Left hindlimb (tissue), 1 donor: ENCODE measurements at regions not wholly inside any gene's neighbourhood (a gene's known extent, or its start where the extent isn't known, plus 50 kb on each side); places are given as distances from the start of the nearest gene placed in this dataset.
"Not testable (repeated sequence)": the region's sequence is repeated elsewhere in the genome, so short reads cannot be mapped to it uniquely, and the experiment has no call there.

Source experiments
- DNase-seq: peaks from one replicate; pipeline ENCODE4 v3.0.0-alpha.2; 2018

DNA sequence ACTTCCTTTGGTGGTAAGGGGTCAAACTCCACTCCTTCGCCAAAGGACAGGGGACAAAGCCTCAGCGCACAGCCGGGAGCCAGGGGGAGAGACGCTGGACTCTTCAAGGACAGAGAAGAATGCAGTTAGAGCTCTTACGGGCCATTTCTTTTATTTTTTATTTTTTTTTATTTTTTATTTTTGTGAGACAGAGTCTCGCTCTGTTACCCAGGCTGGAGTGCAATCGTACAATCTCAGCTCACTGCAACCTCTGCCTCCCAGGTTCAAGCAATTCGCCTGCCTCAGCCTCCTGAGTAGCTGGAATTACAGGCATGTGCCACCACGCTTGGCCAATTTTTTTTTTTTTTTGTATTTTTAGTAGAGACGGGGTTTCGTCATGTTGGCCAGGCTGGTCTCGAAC is 93.2 kb upstream of the RPH3AL start, which contains the start of gene RFLNB:
Gene RFLNB, minus strand, starts transcription at position 101 of the 400 bp plus-strand sequence.
- DNase-seq: not testable (repeated sequence)

DNA sequence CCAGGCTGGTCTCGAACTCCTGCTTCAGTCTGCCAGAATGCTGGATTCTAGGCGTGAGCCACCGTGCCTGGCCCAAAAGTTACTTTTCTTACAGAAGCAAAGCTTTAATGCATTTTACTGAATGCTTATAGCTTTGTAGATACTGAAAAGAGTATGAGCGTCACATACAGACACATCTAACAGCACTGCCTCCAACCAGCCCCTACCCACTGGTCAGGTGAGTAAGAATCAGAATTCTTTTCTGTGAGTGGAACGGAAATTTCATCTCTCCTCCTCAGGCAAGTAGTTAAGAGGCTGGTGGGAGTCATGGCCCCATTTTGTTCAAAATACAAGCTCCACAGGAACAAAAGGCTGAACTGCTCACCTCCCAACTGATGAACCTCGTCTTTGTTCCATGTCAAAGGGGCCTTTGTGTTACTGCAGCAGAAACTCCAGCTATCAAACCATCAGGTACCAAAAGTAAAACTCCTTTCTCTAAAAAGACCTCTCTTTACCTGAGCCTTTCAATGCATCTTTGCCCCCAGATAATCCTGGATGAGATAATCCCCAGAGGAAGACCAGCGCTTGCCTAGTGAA is 92.4 kb upstream of the RPH3AL start:
- no peak for DNase-seq

DNA sequence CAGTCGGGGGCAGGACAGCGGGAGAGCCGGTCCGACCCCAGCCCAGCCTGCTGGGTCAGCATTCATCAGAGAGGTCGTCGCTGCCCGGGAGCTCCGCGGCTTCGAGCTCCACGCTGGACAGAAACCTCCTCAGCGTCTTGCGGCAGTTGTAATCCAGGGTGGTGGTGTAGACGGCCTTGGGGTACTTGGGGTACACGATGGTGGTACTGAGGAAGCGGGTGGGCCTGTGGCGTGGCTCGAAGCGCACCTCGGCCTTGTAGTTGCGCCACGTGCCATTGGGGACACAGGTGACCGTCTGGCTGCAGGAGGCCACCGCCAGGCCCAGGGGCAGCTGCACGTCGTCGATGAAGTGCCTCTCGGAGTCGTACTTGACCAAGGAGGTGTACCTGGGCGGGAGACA is 90.5 kb upstream of the RPH3AL start:
- no peak for DNase-seq

DNA sequence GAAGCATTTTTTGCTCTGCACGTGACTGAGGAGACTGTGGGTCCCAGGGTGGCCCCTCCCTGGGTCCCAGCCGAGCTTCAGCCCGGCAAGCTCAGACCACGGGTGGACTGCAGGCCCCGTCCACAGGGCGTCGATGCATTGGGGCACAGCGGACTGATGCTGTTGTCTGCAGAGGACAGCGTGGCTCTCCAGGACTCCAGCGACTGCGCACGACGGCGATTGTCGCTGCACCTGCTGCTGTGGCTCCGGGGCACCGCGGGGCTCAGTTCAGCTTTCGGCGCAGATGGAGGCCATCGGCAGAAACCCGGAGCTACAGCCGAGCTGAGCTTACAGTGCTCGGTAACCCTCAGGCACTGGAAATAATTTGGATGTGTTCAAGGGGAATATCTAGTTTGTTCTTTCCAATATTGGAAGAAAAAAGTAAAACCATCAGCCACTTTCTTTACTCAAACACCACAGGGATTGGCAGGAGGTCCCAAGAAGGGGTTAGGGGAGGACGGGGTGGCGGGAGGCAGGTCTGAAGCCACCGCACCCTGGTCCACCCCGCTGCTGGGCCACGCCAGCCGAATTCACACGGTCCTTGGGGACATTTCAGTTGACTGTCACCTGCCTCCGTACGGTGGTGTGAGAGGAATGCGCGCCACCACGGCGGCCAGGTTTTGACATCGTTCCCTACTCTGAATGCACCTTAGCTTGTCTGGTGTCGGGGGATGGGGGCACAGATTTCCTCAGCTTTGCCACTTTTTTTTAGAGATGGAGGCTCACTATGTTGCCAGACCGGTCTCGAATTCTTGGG is 88.7 kb upstream of the RPH3AL start:
- DNase-seq: no peak

DNA sequence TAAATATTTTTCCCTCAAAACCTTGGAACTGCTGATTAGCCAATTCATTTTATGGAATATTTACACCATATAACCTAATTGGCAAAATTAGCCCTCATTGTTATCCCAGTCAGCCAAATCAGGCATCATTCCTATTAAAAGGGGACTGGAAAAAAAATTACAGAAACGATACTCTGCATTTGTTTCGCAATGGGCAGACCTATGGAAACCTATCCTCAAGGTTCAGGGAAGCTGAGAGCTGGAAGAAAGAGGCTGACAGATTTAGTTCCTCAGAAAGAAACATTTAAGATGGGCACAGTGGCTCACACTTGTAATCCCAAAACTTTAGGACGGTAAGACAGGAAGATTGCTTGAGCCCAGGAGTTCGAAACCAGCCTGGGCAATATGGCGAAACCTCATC is 85.6 kb upstream of the RPH3AL start:
- no peak for DNase-seq

DNA sequence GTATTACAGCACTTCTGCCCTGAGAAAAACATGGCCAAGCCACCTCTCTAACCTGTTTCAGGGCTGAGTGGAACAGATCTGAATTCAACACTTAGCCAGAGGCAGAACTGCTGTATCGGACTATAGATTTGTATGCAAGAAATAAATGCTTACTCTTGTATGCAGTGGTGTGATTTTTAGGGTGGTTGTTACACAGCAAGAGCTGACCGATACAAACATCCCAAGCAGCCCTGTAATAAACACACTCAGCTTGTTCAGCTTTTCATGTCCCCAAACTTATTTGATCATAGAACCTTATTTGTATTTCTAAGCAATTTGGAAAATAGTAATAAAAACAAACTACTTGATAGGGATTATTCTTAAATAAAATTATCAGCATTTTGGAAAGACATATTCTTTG is 84.9 kb upstream of the RPH3AL start:
- no peak for DNase-seq

DNA sequence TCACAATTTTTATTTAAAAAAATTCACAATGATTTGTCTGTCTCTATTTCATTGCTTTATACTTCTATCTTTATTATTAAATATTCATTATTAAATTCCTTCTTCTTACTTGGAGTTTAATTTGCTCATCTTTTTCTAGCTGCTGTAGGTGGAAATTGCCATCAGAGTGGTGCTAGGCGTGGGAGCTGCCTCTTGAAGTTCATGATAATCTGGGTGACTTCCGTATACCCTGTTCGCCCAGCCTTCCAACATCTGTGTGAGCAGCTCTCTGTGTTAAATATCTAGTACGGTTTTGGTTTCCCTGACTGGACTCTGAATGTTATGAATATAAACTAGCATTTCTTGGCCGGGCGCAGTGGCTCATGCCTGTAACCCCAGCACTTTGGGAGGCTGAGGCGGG is 84.0 kb upstream of the RPH3AL start:
- no peak for DNase-seq

DNA sequence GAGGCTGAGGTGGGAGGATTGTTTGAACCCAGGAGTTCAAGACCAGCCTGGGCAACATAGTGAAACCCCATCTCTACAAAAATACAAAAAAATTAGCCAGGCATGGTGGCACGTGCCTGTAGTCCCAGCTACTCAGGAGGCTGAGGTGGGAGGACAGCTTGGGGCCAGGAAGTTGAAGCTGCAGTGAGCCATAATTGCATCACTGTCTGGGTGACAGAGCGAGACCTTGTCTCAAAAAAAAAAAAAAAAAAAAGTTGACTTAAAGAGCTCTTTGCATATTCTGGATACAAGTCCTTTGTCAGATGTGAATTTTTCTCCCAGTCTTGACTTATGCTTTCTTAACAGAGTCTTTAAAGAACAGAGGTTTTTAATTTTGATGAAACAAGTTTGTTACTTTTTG is 79.9 kb upstream of the RPH3AL start:
- not testable (repeated sequence) for DNase-seq

DNA sequence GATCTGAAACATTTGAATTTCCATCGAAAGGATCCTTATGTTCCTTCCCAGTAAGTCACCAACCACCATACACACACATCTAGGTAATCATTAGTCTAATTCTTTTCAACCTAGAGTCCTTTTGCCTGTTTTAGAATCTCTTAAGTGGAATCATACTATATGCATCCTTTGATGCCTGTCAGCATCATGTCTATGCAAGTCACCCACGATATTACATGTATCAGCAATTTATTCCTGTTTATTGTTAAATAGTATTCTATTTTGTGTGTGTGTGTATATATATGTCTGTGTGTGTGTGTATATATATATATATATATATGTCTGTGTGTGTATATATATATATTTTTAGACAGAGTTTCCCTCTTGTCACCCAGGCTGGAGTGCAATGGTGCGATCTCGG is 78.9 kb upstream of the RPH3AL start:
- no peak for DNase-seq

DNA sequence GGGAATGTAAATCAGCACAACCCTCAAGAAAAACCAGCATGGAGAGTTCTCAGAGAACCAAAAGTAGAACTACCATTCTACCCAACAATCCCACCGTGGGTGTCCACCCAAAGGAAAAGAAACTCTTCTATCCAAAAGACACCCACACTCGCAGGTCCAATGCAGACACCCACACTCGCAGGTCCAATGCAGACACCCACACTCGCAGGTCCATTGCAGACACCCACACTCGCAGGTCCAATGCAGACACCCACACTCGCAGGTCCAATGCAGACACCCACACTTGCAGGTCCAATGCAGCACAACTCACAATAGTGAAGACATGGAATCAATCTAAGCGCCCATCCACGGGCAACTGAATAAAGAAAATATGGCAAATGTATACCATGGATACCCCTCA is 77.0 kb upstream of the RPH3AL start:
- no peak for DNase-seq

DNA sequence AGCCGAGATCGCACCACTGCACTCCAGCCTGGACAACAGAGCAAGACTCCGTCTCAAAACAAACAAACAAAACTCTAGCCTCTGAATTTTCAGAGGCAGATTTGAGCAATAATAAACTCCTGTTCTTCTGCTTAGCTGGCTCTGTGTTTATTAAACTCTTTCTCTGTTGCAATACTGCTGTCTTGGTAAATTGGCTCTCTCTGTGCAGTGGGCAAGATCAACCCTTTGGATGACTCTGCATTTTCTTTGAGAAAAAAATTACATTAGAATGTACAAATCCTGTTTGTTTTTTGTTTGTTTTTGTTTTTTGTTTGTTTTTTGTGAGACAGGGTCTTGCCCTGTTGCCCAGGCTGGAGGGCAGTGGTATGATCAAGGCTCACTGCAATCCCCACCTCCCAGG is 75.8 kb upstream of the RPH3AL start:
- DNase-seq: no peak

DNA sequence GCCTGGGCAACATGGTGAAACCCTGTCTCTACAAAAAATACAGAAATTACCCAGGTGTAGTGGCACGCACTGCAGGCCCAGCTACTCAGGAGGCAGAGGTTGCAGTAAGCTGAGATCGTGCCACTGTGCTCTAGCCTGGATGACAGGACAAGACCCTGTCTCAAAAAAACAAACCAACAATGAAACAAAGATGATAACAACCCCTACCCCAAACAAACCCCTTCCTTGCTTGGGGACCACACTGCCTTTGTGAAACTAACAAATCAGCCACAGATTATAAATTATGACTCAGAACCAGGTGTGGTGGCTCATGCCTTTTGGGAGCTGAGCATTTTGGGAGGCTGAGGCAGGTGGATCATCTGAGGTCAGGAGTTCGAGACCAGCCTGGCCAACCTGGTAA is 75.3 kb upstream of the RPH3AL start:
- no peak for DNase-seq

DNA sequence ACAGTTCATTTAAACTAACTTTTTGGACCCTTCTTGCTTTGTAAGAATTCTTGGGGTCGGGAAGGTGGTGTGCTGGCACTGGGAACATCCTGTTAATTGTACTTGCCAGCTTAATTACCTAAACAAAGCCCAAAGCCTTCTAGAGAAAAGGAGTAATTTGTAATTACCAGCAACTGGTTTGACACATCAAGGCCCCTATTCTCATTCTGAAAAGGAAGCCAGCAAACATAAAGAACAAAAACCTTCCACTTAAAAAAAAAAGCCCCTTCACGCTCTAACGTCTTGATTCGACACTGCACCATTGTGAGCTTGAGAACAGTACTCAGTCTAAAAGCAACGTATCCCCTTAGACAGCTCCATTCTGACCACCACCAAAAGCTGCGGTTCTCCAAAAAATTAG is 74.7 kb upstream of the RPH3AL start:
- DNase-seq: no peak

DNA sequence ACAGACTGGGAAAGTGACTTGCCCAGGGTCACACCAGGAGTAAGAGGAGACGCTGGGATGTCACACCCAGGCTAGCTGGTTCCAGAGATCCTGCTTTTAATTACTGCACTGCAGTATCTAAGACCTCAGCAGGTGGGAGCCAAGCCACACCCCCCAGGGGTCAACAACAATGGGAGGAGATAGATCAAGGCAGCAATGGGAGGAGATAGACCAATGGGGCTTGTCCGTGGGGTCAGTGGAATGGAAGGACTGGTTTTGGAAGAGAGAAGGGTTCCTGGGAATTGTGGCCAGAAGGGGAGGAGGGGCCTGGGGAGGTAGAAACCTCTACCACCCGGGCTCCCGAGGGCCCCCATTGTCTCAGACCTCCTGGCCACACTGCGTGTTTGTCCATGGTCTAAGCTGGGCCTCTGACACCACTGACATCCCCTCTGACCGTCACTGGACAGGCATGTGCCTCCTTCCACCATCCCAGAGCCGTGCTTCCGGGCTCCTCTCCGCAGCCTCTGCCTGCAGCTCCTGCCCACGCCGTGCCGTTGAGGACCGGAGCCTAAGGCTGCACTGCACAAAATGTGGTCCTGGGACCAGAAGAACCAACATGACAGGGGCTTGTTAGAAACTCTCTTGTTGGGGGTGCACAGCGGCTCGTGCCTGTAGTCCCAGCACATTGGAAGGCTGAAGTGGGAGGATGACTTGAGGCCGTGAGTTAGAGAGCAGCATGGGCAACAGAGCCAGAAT is 69.8 kb upstream of the RPH3AL start:
- no peak for DNase-seq

DNA sequence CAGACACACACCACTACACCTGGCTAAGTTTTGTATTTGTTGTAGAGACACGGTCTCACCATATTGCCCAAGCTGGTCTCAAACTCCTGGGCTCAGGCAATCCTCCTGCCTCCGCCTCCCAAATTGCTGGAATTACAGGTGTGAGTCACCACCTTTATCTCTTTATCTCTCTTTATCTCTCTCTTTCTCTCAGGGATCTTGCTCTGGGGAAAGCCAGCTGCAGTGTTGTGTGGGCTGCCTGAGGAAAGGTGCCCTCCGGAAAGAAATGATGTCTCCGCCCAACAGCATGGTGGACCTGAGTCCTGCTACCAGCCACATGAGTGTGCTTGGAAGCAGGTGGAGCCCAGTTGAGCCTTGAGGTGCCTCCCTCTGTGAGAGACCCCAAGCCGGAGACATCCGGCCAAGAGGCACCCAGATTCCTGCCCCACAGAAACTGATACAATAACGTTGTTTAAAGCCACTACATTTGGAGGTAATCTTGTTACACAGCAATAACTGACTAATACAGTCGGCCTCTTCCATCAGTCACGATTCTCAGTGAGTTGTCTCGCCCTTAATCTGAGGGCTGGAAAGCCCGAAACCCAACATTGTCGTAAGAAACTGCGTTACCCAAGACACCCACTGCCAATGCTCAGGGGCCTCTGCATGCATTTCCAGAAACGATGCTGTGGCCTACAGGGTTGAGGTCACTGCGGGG is 68.0 kb upstream of the RPH3AL start:
- no peak for DNase-seq

DNA sequence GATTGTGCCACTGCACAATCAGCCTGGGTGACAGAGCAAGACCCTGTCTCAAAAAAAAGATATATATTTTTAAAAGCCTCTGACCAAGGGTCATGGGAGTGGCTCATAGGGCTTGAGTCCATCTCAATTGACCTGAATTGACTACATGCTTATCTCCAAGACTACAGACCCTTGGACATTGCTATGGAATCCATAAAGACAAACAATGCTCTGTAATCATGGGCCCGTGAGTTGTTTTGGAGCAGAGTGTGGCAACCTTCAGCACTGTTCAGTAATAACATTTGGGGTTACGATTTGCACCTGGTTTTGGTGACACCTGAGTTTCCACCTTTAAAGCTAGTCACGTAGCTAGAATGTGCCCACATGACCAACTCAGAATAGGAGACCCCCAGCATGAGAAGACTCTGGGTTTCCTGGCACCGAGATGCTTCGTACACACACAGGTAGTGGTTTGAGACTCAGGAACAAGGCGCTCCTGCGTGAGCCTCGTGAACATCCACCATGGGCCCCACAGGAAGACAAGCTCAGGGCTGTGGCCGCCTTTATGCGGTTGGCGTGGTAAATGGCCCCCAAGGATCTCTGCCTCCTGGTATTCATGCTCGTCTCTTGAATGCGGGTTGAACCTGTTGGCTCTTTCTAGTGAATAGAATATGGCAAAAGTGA is 66.6 kb upstream of the RPH3AL start:
- DNase-seq: no peak

DNA sequence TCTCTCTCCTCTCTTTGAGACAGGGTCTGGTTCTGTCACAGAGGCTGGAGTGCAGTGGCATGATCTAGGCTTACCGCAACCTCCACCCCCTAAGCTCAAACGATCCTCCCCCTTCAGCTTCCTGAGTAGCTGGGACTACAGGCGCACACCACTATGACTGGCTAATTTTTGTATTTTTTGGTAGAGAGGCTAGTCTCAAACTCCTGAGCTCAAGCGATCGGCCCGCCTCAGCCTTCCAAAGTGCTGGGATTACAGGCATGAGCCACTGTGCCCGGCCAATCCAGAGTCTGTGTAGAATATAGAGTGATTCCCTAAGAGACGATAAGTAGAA is 65.8 kb upstream of the RPH3AL start:
- DNase-seq: no peak

DNA sequence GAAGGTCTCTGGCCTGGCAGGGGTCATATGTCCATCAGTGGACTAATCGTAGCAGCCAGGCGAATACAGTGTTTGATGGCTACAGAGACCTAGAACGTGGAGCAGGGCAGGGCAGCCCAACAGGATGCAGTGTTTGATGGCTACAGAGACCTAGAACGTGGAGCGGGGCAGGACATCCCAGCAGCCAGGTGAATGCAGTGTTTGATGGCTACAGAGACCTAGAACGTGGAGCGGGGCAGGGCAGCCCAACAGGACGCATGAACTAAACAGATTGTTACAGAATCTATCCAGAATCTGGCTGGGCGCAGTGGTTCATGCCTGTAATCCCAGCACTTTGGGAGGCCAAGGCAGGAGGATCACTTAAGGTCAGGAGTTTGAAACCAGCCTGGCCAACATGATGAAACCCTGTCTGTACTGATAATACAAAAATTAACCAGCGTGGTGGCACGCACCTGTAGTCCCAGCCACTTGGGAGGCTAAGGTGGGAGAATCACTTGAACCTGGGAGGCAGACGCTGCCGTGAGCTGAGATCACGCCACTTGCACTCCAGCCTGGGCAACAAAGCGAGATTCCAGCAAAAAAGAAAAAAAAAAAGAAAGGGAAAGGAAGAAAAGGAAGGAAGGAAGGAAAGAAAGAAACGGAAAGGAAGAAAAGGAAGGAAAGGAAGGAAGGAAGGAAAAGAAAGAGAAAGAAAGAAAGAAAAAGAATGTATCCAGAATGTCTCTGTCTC is 65.2 kb upstream of the RPH3AL start:
- DNase-seq: no peak

DNA sequence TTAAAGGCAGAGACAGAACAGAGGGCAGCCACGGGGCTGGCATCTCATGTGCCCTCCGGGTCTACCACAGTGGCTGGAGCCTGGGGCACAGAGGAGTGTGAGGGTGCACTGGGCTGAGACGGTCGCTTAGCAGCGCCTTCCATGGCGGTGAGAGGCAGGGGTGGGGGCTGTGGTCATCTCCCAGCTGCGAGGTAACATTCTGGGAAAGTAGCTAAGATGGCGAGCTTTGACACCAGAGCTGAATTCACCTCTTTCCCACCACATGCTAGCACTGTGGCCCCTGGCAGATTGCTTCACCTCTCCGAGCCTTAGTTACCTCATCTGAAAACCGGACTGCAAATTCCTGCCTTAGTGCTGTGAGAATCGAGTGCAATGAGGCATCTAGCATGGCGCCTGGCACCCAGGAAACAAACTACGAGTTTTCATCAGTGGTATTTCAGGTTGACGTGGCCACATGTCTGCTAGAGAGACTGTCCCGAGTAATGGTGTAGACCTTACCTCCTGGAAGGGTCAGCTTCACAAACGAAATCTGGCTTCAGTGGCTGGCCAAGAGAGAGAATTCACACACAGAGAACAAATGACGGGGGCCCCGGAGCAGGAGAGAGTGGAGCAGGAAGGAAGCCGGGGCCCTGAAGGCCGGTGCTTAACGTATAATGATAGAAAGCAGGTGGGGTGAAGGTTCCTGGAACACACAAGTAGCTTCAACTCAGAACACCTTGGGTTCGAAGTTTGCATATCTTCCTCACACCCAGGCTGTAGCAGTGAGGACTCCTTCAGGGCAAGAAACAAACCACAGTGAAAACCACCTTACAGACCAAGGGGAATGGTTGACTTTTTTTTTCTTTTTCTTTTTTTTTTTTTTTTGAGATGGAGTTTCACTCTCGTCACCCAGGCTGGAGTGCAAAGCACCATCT is 63.9 kb upstream of the RPH3AL start:
- no peak for DNase-seq

DNA sequence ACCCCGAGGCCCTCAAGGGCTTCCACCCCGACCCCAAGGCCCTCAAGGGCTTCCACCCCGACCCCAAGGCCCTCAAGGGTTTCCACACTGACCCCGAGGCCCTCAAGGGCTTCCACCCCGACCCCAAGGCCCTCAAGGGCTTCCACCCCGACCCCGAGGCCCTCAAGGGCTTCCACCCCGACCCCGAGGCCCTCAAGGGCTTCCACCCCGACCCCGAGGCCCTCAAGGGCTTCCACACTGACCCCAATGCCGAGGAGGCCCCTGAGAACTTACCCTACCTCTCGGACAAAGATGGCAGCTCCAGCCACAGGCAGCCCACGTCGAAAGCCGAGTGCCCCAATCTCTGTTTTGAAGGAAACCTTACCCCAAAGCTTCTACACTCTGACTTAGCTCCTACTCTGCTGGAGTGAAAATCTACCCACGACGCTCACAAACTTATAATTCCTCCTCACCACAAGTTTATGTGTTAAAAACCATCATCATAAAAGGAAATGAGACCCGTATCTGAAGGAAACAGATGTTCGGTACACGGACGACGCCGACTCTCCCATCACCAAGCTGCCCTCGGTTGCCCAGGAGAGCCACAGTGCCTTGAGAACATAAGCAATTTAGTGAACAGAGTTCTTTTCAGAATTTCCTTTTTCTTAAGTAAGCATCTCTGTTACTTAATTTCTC is 61.2 kb upstream of the RPH3AL start:
- no peak for DNase-seq

DNA sequence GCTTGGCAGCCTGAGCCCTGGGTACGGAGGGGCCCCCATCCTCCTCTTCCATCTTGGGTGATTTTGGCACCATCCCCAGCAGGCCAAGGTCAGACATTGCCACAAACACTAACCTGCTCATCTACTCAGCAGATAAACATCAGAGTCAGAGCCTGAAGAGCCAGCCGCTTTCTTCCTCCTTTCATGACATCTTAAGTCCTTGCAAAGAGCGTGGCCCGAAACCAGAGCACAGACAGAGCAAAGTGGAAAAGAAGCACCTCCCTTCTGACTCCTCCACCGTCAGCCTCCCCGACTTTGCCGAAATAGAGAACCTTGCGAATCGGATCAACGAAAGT is 60.4 kb upstream of the RPH3AL start:
- DNase-seq: no peak
